ENCODE measurements at regions not wholly inside any gene's neighbourhood (a gene's known extent, or its start where the extent isn't known, plus 50 kb on each side); places are given as distances from the start of the nearest gene placed in this dataset.

- no peaks in the 10 kb centered on the region for H3K36me3 ChIP-seq
- no peak overlapping the region for H3K27ac ChIP-seq
- intact Hi-C loops (cut with DNase I): no loop called here
- ATAC-seq (no peak), DNase-seq (no peak)
- peaks cover 4 to 30% (median 17%) of the 10 kb centered on the region in 9 donors for H3K4me1 ChIP-seq
- WGBS, 2 donors: 92 to 93% methylated on average over 3 of the region's 3 CpGs
- H3K9me3 ChIP-seq: peaks cover 0 to 13% (median 0%) of the 10 kb centered on the region in 11 donors
- no peak overlapping the region for H3K4me3 ChIP-seq
- TF ChIP-seq CTCF (IDR thresholded peaks at IDR 0.05): no peak
- H3K27me3 ChIP-seq: no peaks in the 10 kb centered on the region
Observed at GRCh38 chr4:17091104-17091503, 192.7 kb upstream of the LDB2 start.

- DNase-seq (no peak), ATAC-seq (no peak)
- Histone ChIP-seq H3K4me1 (peaks cover 4 to 23% (median 13%) of the 10 kb centered on the region in 9 donors), H3K9me3 (peaks cover 0 to 13% (median 0%) of the 10 kb centered on the region in 11 donors), H3K36me3 (no peaks in the 10 kb centered on the region), H3K4me3 (no peak overlapping the region), H3K27me3 (no peaks in the 10 kb centered on the region), H3K27ac (no peak overlapping the region)
- 91 to 95% methylated on average over 3 of the region's 3 CpGs for WGBS, 2 donors
- intact Hi-C loops (cut with DNase I): no loop called here
- no peak for TF ChIP-seq CTCF (IDR thresholded peaks at IDR 0.05)
Observed at GRCh38 chr4:17090063-17090462, 191.6 kb upstream of the LDB2 start.

- intact Hi-C loops (cut with DNase I): no loop called here
- DNase-seq: no peak
- WGBS, 2 donors: 96% methylated on average over 5 of the region's 5 CpGs
Observed at GRCh38 chr4:17085416-17085815, 187.0 kb upstream of the LDB2 start.

GRCh38 chr4:17082186-17082585, 183.7 kb upstream of the LDB2 start:
- Histone ChIP-seq H3K4me3 (no peak overlapping the region), H3K4me1 (no peaks in the 10 kb centered on the region), H3K27ac (no peak overlapping the region), H3K27me3 (no peaks in the 10 kb centered on the region), H3K36me3 (no peaks in the 10 kb centered on the region), H3K9me3 (no peaks in the 10 kb centered on the region)
- ATAC-seq (no peak), DNase-seq (no peak)
- no peak for TF ChIP-seq CTCF (IDR thresholded peaks at IDR 0.05)
- 83 to 87% methylated on average over 4 of the region's 4 CpGs for WGBS, 2 donors
- intact Hi-C loops (cut with DNase I): no loop called here

More at GRCh38 chr4:17085416-17085815, 187.0 kb upstream of the LDB2 start:
- H3K36me3 ChIP-seq: no peaks in the 10 kb centered on the region
- H3K9me3 ChIP-seq: peaks cover 0 to 13% (median 0%) of the 10 kb centered on the region in 11 donors
- no peak for ATAC-seq
- no peak overlapping the region for H3K4me3 ChIP-seq
- H3K27ac ChIP-seq: no peak overlapping the region
- no peaks in the 10 kb centered on the region for H3K4me1 ChIP-seq
- no peaks in the 10 kb centered on the region for H3K27me3 ChIP-seq
- TF ChIP-seq CTCF (IDR thresholded peaks at IDR 0.05): no peak

All from heart right ventricle (tissue), 16 donors.